ENCODE measurements at regions not wholly inside any gene's neighbourhood (a gene's known extent, or its start where the extent isn't known, plus 50 kb on each side); places are given as distances from the start of the nearest gene placed in this dataset.

DNA sequence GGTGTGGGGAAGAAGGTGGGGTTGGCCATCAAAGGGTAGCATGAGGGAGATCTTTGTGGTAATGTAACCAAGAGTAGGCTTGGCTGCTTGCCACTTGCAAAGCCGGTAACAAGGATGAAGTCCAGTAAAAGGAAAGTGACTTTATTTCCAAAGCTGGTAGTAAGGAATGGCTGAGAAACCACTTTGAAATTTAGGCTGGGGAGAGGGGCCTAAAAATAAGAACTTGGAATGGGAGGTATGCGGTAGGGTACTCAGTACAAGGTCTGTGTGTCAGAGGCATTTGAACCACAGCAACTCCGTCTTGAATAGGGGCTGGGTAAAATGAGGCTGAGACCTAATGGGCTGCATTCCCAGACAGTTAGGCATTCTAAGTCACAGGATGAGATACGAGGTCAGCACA, 216.0 kb upstream of the ISX start:
- H3K4me2 ChIP-seq (ENCODE audit: insufficient read depth, low read length): no peak overlapping the region
- POLR2A ChIA-PET: no interaction called here
- intact Hi-C loops (cut with micrococcal nuclease): no loop called here

More for the DNA sequence above, 216.0 kb upstream of the ISX start:
- no TSS peak for BruUV-seq (replicated peaks)
- no peaks in the 10 kb centered on the region for H3K27me3 ChIP-seq (ENCODE audit: control insufficient read depth in 2 of 2, insufficient read depth in 2 of 2, low read length in 2 of 2)
- no peak overlapping the region for H2AFZ ChIP-seq (ENCODE audit: low read depth, low read length)
- H3K4me1 ChIP-seq (ENCODE audit: control insufficient read depth, extremely low read depth, insufficient read depth, low read length): no peaks in the 10 kb centered on the region
- dilution Hi-C loops (cut with MboI; ENCODE audit: extremely low pct_ligation_motif_present, low sequenced_read_pairs): no loop called here
- no peak overlapping the region for H3K4me3 ChIP-seq (replicated peaks in 1 of 3; ENCODE audit: insufficient read depth in 1 of 3, low read depth in 1 of 3, low read length in 3 of 3)
- no peaks in the 10 kb centered on the region for H3K79me2 ChIP-seq (ENCODE audit: control insufficient read depth, insufficient read depth, low read length)
- CTCF ChIA-PET: no interaction called here
- H3K9me3 ChIP-seq (replicated peaks; ENCODE audit: control insufficient read depth, insufficient read depth, low read length): peaks cover 4% of the 10 kb centered on the region
- no peaks in the 10 kb centered on the region for H3K9me1 ChIP-seq (replicated peaks; ENCODE audit: control insufficient read depth, extremely low read depth, insufficient read depth, low read length)
- FAIRE-seq: no peak
- H4K20me1 ChIP-seq (replicated peaks; ENCODE audit: control insufficient read depth, extremely low read depth, insufficient read depth, low read length): no peaks in the 10 kb centered on the region
- no peak overlapping the region for H3K9ac ChIP-seq (replicated peaks; ENCODE audit: extremely low read depth, insufficient read depth, low read length)
- no peak for DNase-seq (ENCODE audit: low read depth, low spot score)
- TF ChIP-seq POLR2A (IDR thresholded peaks at IDR 0.05; ENCODE audit: low read depth, low read length) (no peak), POLR2AphosphoS5 (IDR thresholded peaks at IDR 0.05; ENCODE audit: insufficient read depth, low read depth, low read length) (no peak), EZH2 (IDR thresholded peaks at IDR 0.05; ENCODE audit: borderline replicate concordance, low read depth, low read length, severe bottlenecking) (no peak), MYC (IDR thresholded peaks at IDR 0.05; ENCODE audit: low read depth, low read length) (no peak), JUN (IDR thresholded peaks at IDR 0.05; ENCODE audit: borderline replicate concordance, insufficient read depth, insufficient read length, low read depth) (no peak), GATA2 (IDR thresholded peaks at IDR 0.05; ENCODE audit: insufficient read depth, insufficient read length, low read depth, low read length) (no peak), FOS (IDR thresholded peaks at IDR 0.05; ENCODE audit: borderline replicate concordance, insufficient read depth, low read length) (no peak)
- TF ChIP-seq, protein P1, sequence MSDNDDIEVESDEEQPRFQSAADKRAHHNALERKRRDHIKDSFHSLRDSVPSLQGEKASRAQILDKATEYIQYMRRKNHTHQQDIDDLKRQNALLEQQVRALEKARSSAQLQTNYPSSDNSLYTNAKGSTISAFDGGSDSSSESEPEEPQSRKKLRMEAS (IDR thresholded peaks at IDR 0.05; ENCODE audit: insufficient read depth, insufficient read length): no peak
- TF ChIP-seq, protein P2, sequence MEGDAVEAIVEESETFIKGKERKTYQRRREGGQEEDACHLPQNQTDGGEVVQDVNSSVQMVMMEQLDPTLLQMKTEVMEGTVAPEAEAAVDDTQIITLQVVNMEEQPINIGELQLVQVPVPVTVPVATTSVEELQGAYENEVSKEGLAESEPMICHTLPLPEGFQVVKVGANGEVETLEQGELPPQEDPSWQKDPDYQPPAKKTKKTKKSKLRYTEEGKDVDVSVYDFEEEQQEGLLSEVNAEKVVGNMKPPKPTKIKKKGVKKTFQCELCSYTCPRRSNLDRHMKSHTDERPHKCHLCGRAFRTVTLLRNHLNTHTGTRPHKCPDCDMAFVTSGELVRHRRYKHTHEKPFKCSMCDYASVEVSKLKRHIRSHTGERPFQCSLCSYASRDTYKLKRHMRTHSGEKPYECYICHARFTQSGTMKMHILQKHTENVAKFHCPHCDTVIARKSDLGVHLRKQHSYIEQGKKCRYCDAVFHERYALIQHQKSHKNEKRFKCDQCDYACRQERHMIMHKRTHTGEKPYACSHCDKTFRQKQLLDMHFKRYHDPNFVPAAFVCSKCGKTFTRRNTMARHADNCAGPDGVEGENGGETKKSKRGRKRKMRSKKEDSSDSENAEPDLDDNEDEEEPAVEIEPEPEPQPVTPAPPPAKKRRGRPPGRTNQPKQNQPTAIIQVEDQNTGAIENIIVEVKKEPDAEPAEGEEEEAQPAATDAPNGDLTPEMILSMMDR (IDR thresholded peaks at IDR 0.05; ENCODE audit: extremely low read depth in 1 of 2, insufficient read depth in 1 of 2, low read depth in 1 of 2, low read length in 2 of 2): no peak
- H3K36me3 ChIP-seq (ENCODE audit: control insufficient read depth in 2 of 2, extremely low read depth in 1 of 2, insufficient read depth in 2 of 2, low read length in 2 of 2): no peaks in the 10 kb centered on the region
- H3K27ac ChIP-seq (ENCODE audit: insufficient read depth, low read depth, low read length): no peak overlapping the region

Data from endothelial cell of umbilical vein (primary cell).